K562 (cell line): ENCODE measurements at regions not wholly inside any gene's neighbourhood (a gene's known extent, or its start where the extent isn't known, plus 50 kb on each side); places are given as distances from the start of the nearest gene placed in this dataset.
A peak's percentile ranks its signal among the peaks of the same experiment; 100 is the strongest.

Experiments used
- ATAC-seq: fragments of 200-7000 bp; cut with Tn5 transposase; 3 replicates; pipeline ENCODE4 v1.9.1; 2020; ENCODE audit warnings: moderate library complexity
- BruUV-seq: library from RNA; stranded (reverse); fragments of 400-500 nt; replicated peaks from 2 replicates; lab custom pipeline; 2021; lab: Mats Ljungman, UMichigan
- CTCF ChIA-PET: fragments of 300-600 bp; formaldehyde crosslinking; extraction: SDS; loops from one replicate; lab custom pipeline; 2021; ENCODE audit warnings: low intra/inter-chr PET ratio; lab: Yijun Ruan, JAX
- POLR2A ChIA-PET: fragments of 300-600, 350-650 bp; sonication (Branson Sonifier 250); formaldehyde crosslinking; extraction: SDS; loops from one replicate; lab custom pipeline; 2021; ENCODE audit warnings: antibody characterized with exemption, inconsistent platforms; lab: Yijun Ruan, JAX
- DNase-seq, 4 experiments: peaks; one replicate each; pipeline versions ENCODE4 v3.0.0 to v3.0.0-alpha.2; 2011 to 2018; ENCODE audit warnings: low spot score in 3 of 4, mixed read lengths in 3 of 4; ENCODE audit errors: extremely low read depth in 1 of 4
- FAIRE-seq: peaks from 2 replicates; lab custom pipeline; 2011; peaks lifted over from hg19 to GRCh38; lab: Jason Lieb, UNC
- H2AFZ ChIP-seq: 2 replicates; pipeline ENCODE4 v1.6.0; 2011; ENCODE audit warnings: low read depth, low read length, control low read depth, inconsistent platforms
- H3K27ac ChIP-seq: fragments of 200-600 bp; 3 replicates; pipeline ENCODE4 v1.8.0; 2011; ENCODE audit warnings: low read depth, mild to moderate bottlenecking, control low read depth, inconsistent platforms, low read length, moderate library complexity, mixed read lengths; ENCODE audit errors: extremely low read depth
- H3K27me3 ChIP-seq, 2 experiments: fragments of 300-600 bp in 1 of 2; 2 replicates in 1 of 2; 3 replicates in 1 of 2; pipeline versions ENCODE4 v1.6.0 to v1.8.0; 2011; ENCODE audit warnings: inconsistent platforms in 2 of 2, low read length in 2 of 2, mild to moderate bottlenecking in 1 of 2, mixed read lengths in 1 of 2, moderate library complexity in 1 of 2; ENCODE audit not compliant: control insufficient read depth in 2 of 2, insufficient read depth in 2 of 2
- H3K36me3 ChIP-seq: fragments of 300-600 bp; 3 replicates; pipeline ENCODE4 v1.8.0; 2011; ENCODE audit warnings: mild to moderate bottlenecking, low read length, inconsistent platforms; ENCODE audit not compliant: control insufficient read depth, insufficient read depth
- H3K4me1 ChIP-seq, 2 experiments: fragments of 200-600 bp in 1 of 2; replicated peaks in 1 of 2; 2 replicates in 1 of 2; 3 replicates in 1 of 2; pipeline versions ENCODE4 v1.5.1 to v1.8.0; 2011; ENCODE audit warnings: inconsistent platforms in 2 of 2, low read length in 2 of 2, mild to moderate bottlenecking in 1 of 2, mixed read lengths in 1 of 2, moderate library complexity in 1 of 2; ENCODE audit not compliant: control insufficient read depth in 2 of 2, insufficient read depth in 2 of 2
- H3K4me2 ChIP-seq: 2 replicates; pipeline ENCODE4 v1.6.1; 2011; ENCODE audit warnings: low read length, control low read depth, inconsistent platforms, mixed read lengths; ENCODE audit not compliant: insufficient read depth
- H3K4me3 ChIP-seq: fragments of 200-600 bp; sonication (generic), shearing (Covaris generic); 2 replicates; pipeline ENCODE4 v1.5.1; 2016; ENCODE audit warnings: control low read depth, inconsistent platforms
- H3K79me2 ChIP-seq: fragments of 200-600 bp; 3 replicates; pipeline ENCODE4 v1.8.0; 2011; ENCODE audit warnings: low read length, inconsistent platforms; ENCODE audit not compliant: control insufficient read depth, insufficient read depth
- H3K9ac ChIP-seq, 2 experiments: 2 replicates each; pipeline versions ENCODE4 v1.6.0 to v1.6.1; 2011; ENCODE audit warnings: low read depth in 2 of 2, low read length in 2 of 2, control low read depth in 1 of 2, inconsistent platforms in 1 of 2, mild to moderate bottlenecking in 1 of 2, mixed read lengths in 1 of 2; ENCODE audit not compliant: insufficient read depth in 1 of 2
- H3K9me1 ChIP-seq: one replicate; pipeline ENCODE4 v1.6.0; 2011; ENCODE audit warnings: inconsistent platforms, mild to moderate bottlenecking, low read length, moderate library complexity; ENCODE audit not compliant: control insufficient read depth, insufficient read depth
- H3K9me3 ChIP-seq: replicated peaks from 2 replicates; pipeline ENCODE4 v1.5.1; 2011; ENCODE audit warnings: low read depth, low read length, inconsistent platforms; ENCODE audit not compliant: control insufficient read depth, insufficient read depth
- H4K20me1 ChIP-seq: replicated peaks from 2 replicates; pipeline ENCODE4 v1.6.1; 2011; ENCODE audit warnings: low read length, inconsistent platforms, mixed read lengths; ENCODE audit not compliant: control insufficient read depth, insufficient read depth
- PPARD ChIP-seq: fragments of 250-450 bp; sonication (Bioruptor Pico); IDR thresholded peaks from 2 replicates; pipeline ENCODE4 v1.8.0; 2022; ENCODE audit warnings: inconsistent platforms, mild to moderate bottlenecking, moderate library complexity
- RAD21 ChIP-seq, 2 experiments: fragments of 250-450 bp in 1 of 2; fragments of 450-650 bp in 1 of 2; sonication (Bioruptor Pico) in 1 of 2; formaldehyde crosslinking in 1 of 2; IDR thresholded peaks in 1 of 2; conservative IDR thresholded peaks in 1 of 2; 2 replicates each; pipeline versions ENCODE4 v1.4.0 to v1.8.0; 2020 to 2022; ENCODE audit warnings: mild to moderate bottlenecking in 2 of 2, moderate library complexity in 1 of 2
- WGBS: fragments of 100-300 bp; shearing (Covaris generic); methylation state at CpG from one replicate; pipeline ENCODE4 v1.1.6; 2016; ENCODE audit warnings: low coverage, mixed read lengths; ENCODE audit not compliant: insufficient coverage; ENCODE audit errors: missing lambda C conversion rate; 5-methylcytosine and 5-hydroxymethylcytosine counted together
- in situ Hi-C: fragments of 300-500 bp; cut with MboI; formaldehyde crosslinking; loops from 4 replicates; pipeline ENCODE4 v1.15.0; 2018; ENCODE audit warnings: inconsistent platforms, mixed read lengths
- intact Hi-C: fragments of 100-400 bp; cut with micrococcal nuclease; formaldehyde crosslinking; loops from 2 replicates; pipeline ENCODE4 v1.14.2; 2022
- TF ChIP-seq, protein P1 (sequence below): fragments of 250-450 bp; sonication (Bioruptor Pico); IDR thresholded peaks from 2 replicates; pipeline ENCODE4 v1.4.0; 2020

DNA sequence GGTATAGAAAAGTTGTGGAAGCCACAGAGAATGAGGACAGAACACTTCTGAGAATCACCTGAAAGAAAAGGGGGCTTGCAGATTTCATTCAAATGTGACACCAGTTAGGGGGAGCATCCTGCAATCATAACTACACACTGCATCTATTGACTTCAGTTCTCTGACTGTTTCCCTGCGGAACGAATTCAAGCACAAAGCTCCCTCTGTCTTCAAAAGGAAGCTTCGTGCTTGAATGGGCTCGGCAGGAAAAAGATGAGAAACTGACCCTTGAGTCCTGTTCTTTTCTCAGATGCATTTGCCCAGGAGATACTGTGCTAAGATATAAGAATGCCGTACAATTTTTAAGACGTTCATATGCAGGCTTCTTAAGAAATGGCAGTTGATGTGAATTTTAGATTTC lies 2000.4 kb upstream of the RAG2 start:
- no peaks in the 10 kb centered on the region for H3K79me2 ChIP-seq
- H3K9me1 ChIP-seq, result no peaks in the 10 kb centered on the region
- no peak overlapping the region for H3K27ac ChIP-seq
- CTCF ChIA-PET, result no interaction called here
- H3K9ac ChIP-seq, result no peak overlapping the region
- H3K4me2 ChIP-seq, result no peak overlapping the region
- ATAC-seq (peak; percentile 37; the same call in 2 of the 3 replicates), FAIRE-seq (no peak), DNase-seq (no peak)
- H3K4me1 ChIP-seq, result peaks cover 0 to 3% of the 10 kb centered on the region in 2 experiments; a peak in 2 of 5 replicates
- intact Hi-C loops, result no loop called here
- TF ChIP-seq RAD21 (CRISPR knock-in tag; conservative IDR thresholded peaks at IDR 0.05 in 1 of 2, IDR thresholded peaks at IDR 0.05 in 1 of 2), result 0 out of 4 replicates have a peak, but pooled peaks of 1 of the 2 experiments have one; percentile 35
- TF ChIP-seq, protein P1, sequence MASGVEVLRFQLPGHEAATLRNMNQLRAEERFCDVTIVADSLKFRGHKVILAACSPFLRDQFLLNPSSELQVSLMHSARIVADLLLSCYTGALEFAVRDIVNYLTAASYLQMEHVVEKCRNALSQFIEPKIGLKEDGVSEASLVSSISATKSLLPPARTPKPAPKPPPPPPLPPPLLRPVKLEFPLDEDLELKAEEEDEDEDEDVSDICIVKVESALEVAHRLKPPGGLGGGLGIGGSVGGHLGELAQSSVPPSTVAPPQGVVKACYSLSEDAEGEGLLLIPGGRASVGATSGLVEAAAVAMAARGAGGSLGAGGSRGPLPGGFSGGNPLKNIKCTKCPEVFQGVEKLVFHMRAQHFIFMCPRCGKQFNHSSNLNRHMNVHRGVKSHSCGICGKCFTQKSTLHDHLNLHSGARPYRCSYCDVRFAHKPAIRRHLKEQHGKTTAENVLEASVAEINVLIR (CRISPR knock-in tag), result no peak
- no peak for TF ChIP-seq PPARD (CRISPR knock-in tag)
- WGBS, result 15% methylated on average over 6 of the region's 6 CpGs
- no peaks in the 10 kb centered on the region; the same call in 1 of the 2 replicates for H3K9me3 ChIP-seq
- POLR2A ChIA-PET, result interaction anchor here (0.8 kb wide), 1 partner anchor 14 kb away, joined by 5 read pairs; no protein-coding TSS in a partner anchor
- no peaks in the 10 kb centered on the region for H3K36me3 ChIP-seq
- no TSS peak for BruUV-seq
- no peaks in the 10 kb centered on the region for H3K27me3 ChIP-seq
- peak overlapping the region; percentile 37 for H2AFZ ChIP-seq
- H4K20me1 ChIP-seq, result no peaks in the 10 kb centered on the region
- no peak overlapping the region for H3K4me3 ChIP-seq
- in situ Hi-C loops, result no loop called here
